ENCODE measurements at regions not wholly inside any gene's neighbourhood (a gene's known extent, or its start where the extent isn't known, plus 50 kb on each side); places are given as distances from the start of the nearest gene placed in this dataset.

DNA sequence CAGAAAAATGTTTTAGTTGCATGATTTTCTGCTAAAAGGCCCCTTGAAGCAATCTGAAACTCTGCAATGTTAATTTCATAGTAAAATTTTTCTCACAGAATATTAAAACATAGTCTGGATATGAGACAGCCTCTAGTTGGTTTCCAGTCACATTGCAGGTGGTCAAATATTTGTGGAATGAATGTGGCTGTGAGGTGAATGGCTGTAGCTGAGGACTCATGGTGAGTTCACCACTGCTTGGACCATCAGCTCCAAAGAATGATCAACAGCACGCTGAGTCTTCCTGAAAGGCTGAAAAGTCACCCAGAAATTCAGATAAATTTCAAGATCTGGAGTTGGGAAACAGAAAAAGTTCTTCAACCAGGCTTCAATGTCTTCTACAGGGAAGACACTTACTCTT lies 79.8 kb downstream of the MAT2B start:
- Histone ChIP-seq H3K9me2 (replicated peaks; ENCODE audit: insufficient read depth) (no peaks in the 10 kb centered on the region), H3K27me3 (no peaks in the 10 kb centered on the region), H3K4me3 (no peak overlapping the region), H3K27ac (no peak overlapping the region), H3K4me1 (ENCODE audit: insufficient read depth) (no peaks in the 10 kb centered on the region), H3K79me2 (no peaks in the 10 kb centered on the region), H4K20me1 (ENCODE audit: insufficient read depth, poor library complexity, severe bottlenecking) (no peaks in the 10 kb centered on the region), H3K9me3 (ENCODE audit: low read depth) (no peaks in the 10 kb centered on the region), H3K36me3 (replicated peaks; ENCODE audit: insufficient read depth, low read depth) (no peaks in the 10 kb centered on the region), H2AFZ (no peak overlapping the region), H3K4me2 (no peak overlapping the region)
- DNase-seq (ENCODE audit: low spot score): no peak
- WGBS (ENCODE audit: low lambda C conversion rate, missing lambda C conversion rate): 93% methylated on average over 1 of the region's 1 CpG
- TF ChIP-seq EZH2 (IDR thresholded peaks at IDR 0.05; ENCODE audit: borderline replicate concordance) (no peak), EZH2phosphoT487 (IDR thresholded peaks at IDR 0.05; ENCODE audit: low read depth, severe bottlenecking, unreplicated experiment) (no peak)
- TF ChIP-seq, protein P1, sequence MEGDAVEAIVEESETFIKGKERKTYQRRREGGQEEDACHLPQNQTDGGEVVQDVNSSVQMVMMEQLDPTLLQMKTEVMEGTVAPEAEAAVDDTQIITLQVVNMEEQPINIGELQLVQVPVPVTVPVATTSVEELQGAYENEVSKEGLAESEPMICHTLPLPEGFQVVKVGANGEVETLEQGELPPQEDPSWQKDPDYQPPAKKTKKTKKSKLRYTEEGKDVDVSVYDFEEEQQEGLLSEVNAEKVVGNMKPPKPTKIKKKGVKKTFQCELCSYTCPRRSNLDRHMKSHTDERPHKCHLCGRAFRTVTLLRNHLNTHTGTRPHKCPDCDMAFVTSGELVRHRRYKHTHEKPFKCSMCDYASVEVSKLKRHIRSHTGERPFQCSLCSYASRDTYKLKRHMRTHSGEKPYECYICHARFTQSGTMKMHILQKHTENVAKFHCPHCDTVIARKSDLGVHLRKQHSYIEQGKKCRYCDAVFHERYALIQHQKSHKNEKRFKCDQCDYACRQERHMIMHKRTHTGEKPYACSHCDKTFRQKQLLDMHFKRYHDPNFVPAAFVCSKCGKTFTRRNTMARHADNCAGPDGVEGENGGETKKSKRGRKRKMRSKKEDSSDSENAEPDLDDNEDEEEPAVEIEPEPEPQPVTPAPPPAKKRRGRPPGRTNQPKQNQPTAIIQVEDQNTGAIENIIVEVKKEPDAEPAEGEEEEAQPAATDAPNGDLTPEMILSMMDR (IDR thresholded peaks at IDR 0.05; ENCODE audit: poor library complexity): no peak

DNA sequence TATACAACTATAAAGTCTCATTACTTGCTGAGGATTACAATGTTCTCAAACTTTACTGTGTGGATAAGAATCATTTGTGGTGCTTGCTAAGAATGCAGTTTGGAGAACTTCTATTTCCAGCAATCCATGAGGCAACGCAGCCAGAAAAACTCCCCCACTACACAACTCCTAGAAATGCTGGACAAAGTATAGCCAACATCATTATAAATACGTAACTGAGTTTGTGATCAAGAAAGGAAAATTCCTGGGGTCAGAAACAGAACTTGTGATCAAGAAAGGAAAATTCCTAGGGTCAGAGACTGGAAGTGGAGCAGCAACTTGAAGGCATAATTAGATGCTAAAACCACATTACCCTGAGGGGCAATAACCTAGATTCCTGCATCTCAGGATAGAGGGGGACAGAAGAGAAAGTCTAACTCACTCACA lies 81.1 kb downstream of the MAT2B start:
- WGBS (ENCODE audit: low lambda C conversion rate, missing lambda C conversion rate): 64% methylated on average over 2 of the region's 2 CpGs
- no peak overlapping the region for H3K4me2 ChIP-seq

DNA sequence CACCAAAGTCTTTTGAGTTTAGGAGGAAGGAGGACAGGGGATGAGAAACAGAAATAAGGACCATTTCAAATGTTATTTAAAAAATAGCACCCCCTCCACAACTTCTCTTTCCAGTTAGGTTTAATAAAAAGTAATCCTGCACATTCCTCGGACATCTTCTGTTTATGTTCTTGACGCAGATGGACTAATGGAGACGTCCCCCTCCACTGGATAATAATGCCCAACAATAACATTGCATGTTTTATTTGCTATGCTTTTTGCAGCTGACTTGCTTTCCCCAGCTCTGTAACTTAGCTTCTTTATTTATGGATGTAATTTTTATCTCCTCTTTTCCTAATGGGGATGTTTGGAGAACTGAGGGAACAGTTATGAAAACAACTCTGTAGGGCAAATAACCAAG lies 89.5 kb downstream of the MAT2B start:
- H3K27ac ChIP-seq: no peak overlapping the region
- no peaks in the 10 kb centered on the region for H4K20me1 ChIP-seq (ENCODE audit: insufficient read depth, poor library complexity, severe bottlenecking)
- H3K79me2 ChIP-seq: no peaks in the 10 kb centered on the region
- no peaks in the 10 kb centered on the region for H3K27me3 ChIP-seq
- TF ChIP-seq EZH2 (IDR thresholded peaks at IDR 0.05; ENCODE audit: borderline replicate concordance) (no peak), EZH2phosphoT487 (IDR thresholded peaks at IDR 0.05; ENCODE audit: low read depth, severe bottlenecking, unreplicated experiment) (no peak)
- TF ChIP-seq, protein P1 (IDR thresholded peaks at IDR 0.05; ENCODE audit: poor library complexity): no peak
- no peak overlapping the region for H3K4me3 ChIP-seq
- DNase-seq (ENCODE audit: low spot score): no peak
- peak overlapping the region; percentile 3 for H3K4me2 ChIP-seq
- H3K9me3 ChIP-seq (ENCODE audit: low read depth): no peaks in the 10 kb centered on the region
- H3K36me3 ChIP-seq (replicated peaks; ENCODE audit: insufficient read depth, low read depth): no peaks in the 10 kb centered on the region
- 49% methylated on average over 3 of the region's 3 CpGs for WGBS (ENCODE audit: low lambda C conversion rate, missing lambda C conversion rate)
- H2AFZ ChIP-seq: no peak overlapping the region
- peaks cover 4% of the 10 kb centered on the region for H3K4me1 ChIP-seq (ENCODE audit: insufficient read depth)
- no peaks in the 10 kb centered on the region for H3K9me2 ChIP-seq (replicated peaks; ENCODE audit: insufficient read depth)

More for the DNA sequence above, 81.1 kb downstream of the MAT2B start:
- Histone ChIP-seq H3K27me3 (no peaks in the 10 kb centered on the region), H2AFZ (no peak overlapping the region), H3K27ac (no peak overlapping the region), H4K20me1 (ENCODE audit: insufficient read depth, poor library complexity, severe bottlenecking) (no peaks in the 10 kb centered on the region), H3K79me2 (no peaks in the 10 kb centered on the region), H3K4me1 (ENCODE audit: insufficient read depth) (no peaks in the 10 kb centered on the region), H3K9me3 (ENCODE audit: low read depth) (no peaks in the 10 kb centered on the region), H3K36me3 (replicated peaks; ENCODE audit: insufficient read depth, low read depth) (no peaks in the 10 kb centered on the region), H3K9me2 (replicated peaks; ENCODE audit: insufficient read depth) (no peaks in the 10 kb centered on the region), H3K4me3 (no peak overlapping the region)
- no peak for DNase-seq (ENCODE audit: low spot score)
- TF ChIP-seq EZH2 (IDR thresholded peaks at IDR 0.05; ENCODE audit: borderline replicate concordance) (no peak), EZH2phosphoT487 (IDR thresholded peaks at IDR 0.05; ENCODE audit: low read depth, severe bottlenecking, unreplicated experiment) (no peak)
- TF ChIP-seq, protein P1 (IDR thresholded peaks at IDR 0.05; ENCODE audit: poor library complexity): no peak

Measured in hepatocyte (in vitro differentiated cells).